Gastroesophageal sphincter (tissue), 3 donors: ENCODE measurements at regions not wholly inside any gene's neighbourhood (a gene's known extent, or its start where the extent isn't known, plus 50 kb on each side); places are given as distances from the start of the nearest gene placed in this dataset.

Source experiments
- EP300 ChIP-seq: sonication (generic); formaldehyde crosslinking; IDR thresholded peaks from one replicate; pipeline ENCODE4 v1.6.1; 2017; ENCODE audit warnings: antibody characterized with exemption, mild to moderate bottlenecking
- POLR2A ChIP-seq, 2 donors: fragments of 450-650 bp; IDR thresholded peaks; one replicate each; pipeline ENCODE4 v1.6.1; 2017; ENCODE audit warnings: antibody characterized with exemption in 2 of 2, mild to moderate bottlenecking in 2 of 2, moderate library complexity in 1 of 2
- POLR2AphosphoS5 ChIP-seq: sonication (generic); formaldehyde crosslinking; IDR thresholded peaks from one replicate; pipeline ENCODE4 v1.6.1; 2017; ENCODE audit warnings: antibody characterized with exemption
- TF ChIP-seq, protein P1 (sequence below), 4 experiments: fragments of 200-600 bp in 2 of 4; fragments of 450-650 bp in 2 of 4; sonication (generic) in 1 of 4; IDR thresholded peaks; one replicate each; pipeline ENCODE4 v1.5.1; 2017 to 2019; ENCODE audit warnings: antibody characterized with exemption in 4 of 4, mild to moderate bottlenecking in 2 of 4, moderate library complexity in 2 of 4

DNA sequence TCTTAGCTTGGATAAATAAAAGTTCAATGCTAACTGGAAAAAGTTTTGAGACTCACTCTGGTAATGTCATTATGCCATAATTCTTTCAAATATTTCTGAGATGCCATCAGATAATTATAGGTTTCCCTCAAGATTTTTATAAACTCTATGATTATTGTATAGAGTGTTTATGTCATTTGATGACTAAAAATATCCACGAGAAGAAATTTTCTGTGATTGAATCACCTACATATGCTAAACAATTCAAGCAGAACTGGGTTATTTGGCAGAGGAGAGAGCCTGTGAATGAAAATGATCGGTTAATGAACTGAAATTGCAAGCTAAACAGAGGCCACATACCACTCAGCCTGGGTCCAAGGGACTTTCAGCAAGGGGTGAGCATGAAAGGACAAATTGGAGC is 92.6 kb upstream of the TSC22D1 start:
- TF ChIP-seq, protein P1, sequence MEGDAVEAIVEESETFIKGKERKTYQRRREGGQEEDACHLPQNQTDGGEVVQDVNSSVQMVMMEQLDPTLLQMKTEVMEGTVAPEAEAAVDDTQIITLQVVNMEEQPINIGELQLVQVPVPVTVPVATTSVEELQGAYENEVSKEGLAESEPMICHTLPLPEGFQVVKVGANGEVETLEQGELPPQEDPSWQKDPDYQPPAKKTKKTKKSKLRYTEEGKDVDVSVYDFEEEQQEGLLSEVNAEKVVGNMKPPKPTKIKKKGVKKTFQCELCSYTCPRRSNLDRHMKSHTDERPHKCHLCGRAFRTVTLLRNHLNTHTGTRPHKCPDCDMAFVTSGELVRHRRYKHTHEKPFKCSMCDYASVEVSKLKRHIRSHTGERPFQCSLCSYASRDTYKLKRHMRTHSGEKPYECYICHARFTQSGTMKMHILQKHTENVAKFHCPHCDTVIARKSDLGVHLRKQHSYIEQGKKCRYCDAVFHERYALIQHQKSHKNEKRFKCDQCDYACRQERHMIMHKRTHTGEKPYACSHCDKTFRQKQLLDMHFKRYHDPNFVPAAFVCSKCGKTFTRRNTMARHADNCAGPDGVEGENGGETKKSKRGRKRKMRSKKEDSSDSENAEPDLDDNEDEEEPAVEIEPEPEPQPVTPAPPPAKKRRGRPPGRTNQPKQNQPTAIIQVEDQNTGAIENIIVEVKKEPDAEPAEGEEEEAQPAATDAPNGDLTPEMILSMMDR (IDR thresholded peaks at IDR 0.05) = no peak
- TF ChIP-seq POLR2AphosphoS5 = no peak
- no peak for TF ChIP-seq EP300
- TF ChIP-seq POLR2A (IDR thresholded peaks at IDR 0.05) = no peak
